Body of pancreas (tissue), 4 donors: ENCODE measurements at regions not wholly inside any gene's neighbourhood (a gene's known extent, or its start where the extent isn't known, plus 50 kb on each side); places are given as distances from the start of the nearest gene placed in this dataset.

Experiments
- POLR2A ChIP-seq, 3 donors: fragments of 450-650 bp; IDR thresholded peaks; one replicate each; pipeline ENCODE4 v1.6.1; 2016; ENCODE audit warnings: antibody characterized with exemption in 3 of 3, mild to moderate bottlenecking in 2 of 3
- TF ChIP-seq, protein P1 (sequence below), 7 experiments: fragments of 450-650 bp in 4 of 7; fragments of 200-600 bp in 3 of 7; sonication (generic) in 3 of 7; IDR thresholded peaks; one replicate each; pipeline ENCODE4 v1.5.1; 2016 to 2019; ENCODE audit warnings: antibody characterized with exemption in 7 of 7

DNA sequence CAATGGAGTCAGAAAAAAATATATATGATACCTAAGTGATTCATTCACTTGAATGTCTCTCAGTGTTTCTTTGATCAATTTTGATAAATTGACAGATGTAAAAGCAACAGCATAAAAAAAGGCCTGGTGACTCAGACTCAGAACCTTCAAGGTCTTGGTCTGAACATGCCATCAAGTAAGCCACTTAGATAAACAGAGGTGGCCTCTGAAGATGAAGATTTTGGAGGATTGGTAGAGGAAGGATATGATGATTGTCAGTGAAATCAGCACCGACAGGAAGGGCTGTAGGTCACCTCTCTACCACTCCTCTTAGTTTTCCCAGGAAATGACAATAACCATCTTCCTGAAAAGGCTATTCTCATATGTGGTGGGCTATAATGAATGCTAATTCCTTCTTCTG is 422.8 kb upstream of the EPHA7 start:
- TF ChIP-seq, protein P1, sequence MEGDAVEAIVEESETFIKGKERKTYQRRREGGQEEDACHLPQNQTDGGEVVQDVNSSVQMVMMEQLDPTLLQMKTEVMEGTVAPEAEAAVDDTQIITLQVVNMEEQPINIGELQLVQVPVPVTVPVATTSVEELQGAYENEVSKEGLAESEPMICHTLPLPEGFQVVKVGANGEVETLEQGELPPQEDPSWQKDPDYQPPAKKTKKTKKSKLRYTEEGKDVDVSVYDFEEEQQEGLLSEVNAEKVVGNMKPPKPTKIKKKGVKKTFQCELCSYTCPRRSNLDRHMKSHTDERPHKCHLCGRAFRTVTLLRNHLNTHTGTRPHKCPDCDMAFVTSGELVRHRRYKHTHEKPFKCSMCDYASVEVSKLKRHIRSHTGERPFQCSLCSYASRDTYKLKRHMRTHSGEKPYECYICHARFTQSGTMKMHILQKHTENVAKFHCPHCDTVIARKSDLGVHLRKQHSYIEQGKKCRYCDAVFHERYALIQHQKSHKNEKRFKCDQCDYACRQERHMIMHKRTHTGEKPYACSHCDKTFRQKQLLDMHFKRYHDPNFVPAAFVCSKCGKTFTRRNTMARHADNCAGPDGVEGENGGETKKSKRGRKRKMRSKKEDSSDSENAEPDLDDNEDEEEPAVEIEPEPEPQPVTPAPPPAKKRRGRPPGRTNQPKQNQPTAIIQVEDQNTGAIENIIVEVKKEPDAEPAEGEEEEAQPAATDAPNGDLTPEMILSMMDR (IDR thresholded peaks at IDR 0.05) = no peak
- TF ChIP-seq POLR2A (IDR thresholded peaks at IDR 0.05) = no peak
